HL-60 (cell line): ENCODE measurements at regions not wholly inside any gene's neighbourhood (a gene's known extent, or its start where the extent isn't known, plus 50 kb on each side); places are given as distances from the start of the nearest gene placed in this dataset.

Experiments used
- DNase-seq, 2 experiments: peaks; one replicate each; pipeline ENCODE4 v3.0.0-alpha.2; 2010 to 2020; ENCODE audit warnings: low read depth in 1 of 2, low spot score in 1 of 2
- H3K27ac ChIP-seq: fragments of 250-450 bp; sonication (Bioruptor Pico); replicated peaks from 2 replicates; pipeline ENCODE4 v1.5.1; 2020; ENCODE audit warnings: mild to moderate bottlenecking, moderate library complexity
- H3K27me3 ChIP-seq: fragments of 250-450 bp; sonication (Bioruptor Pico); 2 replicates; pipeline ENCODE4 v1.5.1; 2021; ENCODE audit warnings: mild to moderate bottlenecking, moderate library complexity; ENCODE audit not compliant: insufficient read depth, poor library complexity, severe bottlenecking
- H3K4me3 ChIP-seq: replicated peaks from 2 replicates; pipeline ENCODE4 v1.5.1; 2011; ENCODE audit warnings: mild to moderate bottlenecking, control low read depth, low read length; ENCODE audit not compliant: insufficient read depth
- CTCF ChIP-seq: IDR thresholded peaks from one replicate; pipeline ENCODE4 v1.5.1; 2011; ENCODE audit warnings: low read length, control low read depth, inconsistent platforms; ENCODE audit not compliant: insufficient read depth
- GABPA ChIP-seq: IDR thresholded peaks from 2 replicates; pipeline ENCODE4 v1.6.1; 2012; ENCODE audit warnings: low read depth
- POLR2AphosphoS5 ChIP-seq: IDR thresholded peaks from 2 replicates; pipeline ENCODE4 v1.6.1; 2012; ENCODE audit warnings: low read depth
- REST ChIP-seq: IDR thresholded peaks from 2 replicates; pipeline ENCODE4 v1.6.1; 2012; ENCODE audit warnings: low read depth; ENCODE audit not compliant: insufficient replicate concordance
- SPI1 ChIP-seq: IDR thresholded peaks from 2 replicates; pipeline ENCODE4 v1.6.1; 2012; ENCODE audit warnings: low read depth, mild to moderate bottlenecking, borderline replicate concordance

GRCh38 chr7:131164025-131164925 lies 163.4 kb upstream of the MKLN1 start:
- no peak for TF ChIP-seq SPI1
- TF ChIP-seq POLR2AphosphoS5, result no peak
- TF ChIP-seq CTCF, result no peak
- TF ChIP-seq GABPA, result no peak
- no peak for TF ChIP-seq REST
- Histone ChIP-seq H3K27ac (no peak overlapping the region), H3K4me3 (no peak overlapping the region), H3K27me3 (no peaks in the 10 kb centered on the region)
- no peak for DNase-seq

GRCh38 chr7:131166066-131166465 lies 161.6 kb upstream of the MKLN1 start:
- no peak overlapping the region for H3K4me3 ChIP-seq
- DNase-seq, result no peak
- H3K27ac ChIP-seq, result no peak overlapping the region
- TF ChIP-seq SPI1 (no peak), GABPA (no peak), POLR2AphosphoS5 (no peak), CTCF (no peak), REST (no peak)
- H3K27me3 ChIP-seq, result no peaks in the 10 kb centered on the region

- no peak overlapping the region for H3K27ac ChIP-seq
- no peak overlapping the region for H3K4me3 ChIP-seq
- DNase-seq, result no peak
- TF ChIP-seq CTCF, result no peak
- peak; percentile 75 for TF ChIP-seq REST
- no peak for TF ChIP-seq GABPA
- no peak for TF ChIP-seq POLR2AphosphoS5
- TF ChIP-seq SPI1, result no peak
- no peaks in the 10 kb centered on the region for H3K27me3 ChIP-seq
These were observed 157.0 kb upstream of the MKLN1 start for GRCh38 chr7:131170440-131171271.
